Tibial artery (tissue), 4 donors: ENCODE measurements at regions not wholly inside any gene's neighbourhood (a gene's known extent, or its start where the extent isn't known, plus 50 kb on each side); places are given as distances from the start of the nearest gene placed in this dataset.
"Not testable (repeated sequence)": the region's sequence is repeated elsewhere in the genome, so short reads cannot be mapped to it uniquely, and the experiment has no call there.

ENCODE experiments used
- DNase-seq, 2 donors: peaks; one replicate each; pipeline ENCODE4 v3.0.0-alpha.2; 2019
- H3K27ac ChIP-seq, 2 donors: fragments of 200-600 bp; sonication (generic) in 1 of 2; 1 replicate in 1 of 2; 2 replicates in 1 of 2; pipeline ENCODE4 v1.5.1; 2018 to 2019; ENCODE audit warnings: mild to moderate bottlenecking in 1 of 2
- H3K27me3 ChIP-seq, 2 donors: fragments of 200-600 bp; sonication (generic) in 1 of 2; one replicate each; pipeline versions ENCODE4 v1.5.1 to v1.6.0; 2016 to 2019
- H3K36me3 ChIP-seq, 3 donors: fragments of 200-600 bp; sonication (generic) in 2 of 3; one replicate each; pipeline ENCODE4 v1.5.1; 2016 to 2019; ENCODE audit warnings: mild to moderate bottlenecking in 2 of 3
- H3K4me1 ChIP-seq, 4 donors: fragments of 200-600 bp; sonication (generic) in 2 of 4; 1 replicate in 3 of 4; 2 replicates in 1 of 4; pipeline ENCODE4 v1.5.1; 2016 to 2019
- H3K4me3 ChIP-seq, 2 donors: fragments of 200-600 bp; sonication (generic) in 1 of 2; 1 replicate in 1 of 2; 2 replicates in 1 of 2; pipeline ENCODE4 v1.5.1; 2018 to 2019; ENCODE audit warnings: mild to moderate bottlenecking in 2 of 2
- H3K9me3 ChIP-seq, 3 donors: fragments of 200-600 bp; sonication (generic) in 1 of 3; one replicate each; pipeline ENCODE4 v1.5.1; 2016 to 2019
- intact Hi-C: fragments of 100-400 bp; cut with DNase I; formaldehyde crosslinking; loops from one replicate; pipeline ENCODE4 v1.15.0; 2023; ENCODE audit warnings: low total_unique reads
- TF ChIP-seq, protein P1 (sequence below), 2 experiments: fragments of 200-600 bp in 1 of 2; fragments of 450-650 bp in 1 of 2; IDR thresholded peaks; one replicate each; pipeline ENCODE4 v1.5.1; 2017 to 2019; ENCODE audit warnings: antibody characterized with exemption in 2 of 2, mild to moderate bottlenecking in 1 of 2, moderate library complexity in 1 of 2

GRCh38 chr3:112718967-112719366 lies 78.0 kb upstream of the CCDC80 start:
- DNase-seq = no peak
- no peaks in the 10 kb centered on the region for H3K36me3 ChIP-seq
- no peak overlapping the region for H3K27ac ChIP-seq
- no peaks in the 10 kb centered on the region for H3K4me1 ChIP-seq
- no peaks in the 10 kb centered on the region for H3K27me3 ChIP-seq
- intact Hi-C loops = no loop called here
- no peak overlapping the region for H3K4me3 ChIP-seq
- H3K9me3 ChIP-seq = no peaks in the 10 kb centered on the region
- TF ChIP-seq, protein P1, sequence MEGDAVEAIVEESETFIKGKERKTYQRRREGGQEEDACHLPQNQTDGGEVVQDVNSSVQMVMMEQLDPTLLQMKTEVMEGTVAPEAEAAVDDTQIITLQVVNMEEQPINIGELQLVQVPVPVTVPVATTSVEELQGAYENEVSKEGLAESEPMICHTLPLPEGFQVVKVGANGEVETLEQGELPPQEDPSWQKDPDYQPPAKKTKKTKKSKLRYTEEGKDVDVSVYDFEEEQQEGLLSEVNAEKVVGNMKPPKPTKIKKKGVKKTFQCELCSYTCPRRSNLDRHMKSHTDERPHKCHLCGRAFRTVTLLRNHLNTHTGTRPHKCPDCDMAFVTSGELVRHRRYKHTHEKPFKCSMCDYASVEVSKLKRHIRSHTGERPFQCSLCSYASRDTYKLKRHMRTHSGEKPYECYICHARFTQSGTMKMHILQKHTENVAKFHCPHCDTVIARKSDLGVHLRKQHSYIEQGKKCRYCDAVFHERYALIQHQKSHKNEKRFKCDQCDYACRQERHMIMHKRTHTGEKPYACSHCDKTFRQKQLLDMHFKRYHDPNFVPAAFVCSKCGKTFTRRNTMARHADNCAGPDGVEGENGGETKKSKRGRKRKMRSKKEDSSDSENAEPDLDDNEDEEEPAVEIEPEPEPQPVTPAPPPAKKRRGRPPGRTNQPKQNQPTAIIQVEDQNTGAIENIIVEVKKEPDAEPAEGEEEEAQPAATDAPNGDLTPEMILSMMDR (IDR thresholded peaks at IDR 0.05) = no peak

GRCh38 chr3:112718516-112718915 lies 77.6 kb upstream of the CCDC80 start:
- H3K4me3 ChIP-seq = no peak overlapping the region
- H3K4me1 ChIP-seq = no peaks in the 10 kb centered on the region
- TF ChIP-seq, protein P1 (IDR thresholded peaks at IDR 0.05) = no peak
- DNase-seq = no peak
- H3K9me3 ChIP-seq = no peaks in the 10 kb centered on the region
- no peaks in the 10 kb centered on the region for H3K36me3 ChIP-seq
- no peaks in the 10 kb centered on the region for H3K27me3 ChIP-seq
- intact Hi-C loops = no loop called here
- no peak overlapping the region for H3K27ac ChIP-seq

GRCh38 chr3:112709911-112710310 lies 69.0 kb upstream of the CCDC80 start:
- no peak for DNase-seq
- TF ChIP-seq, protein P1 (IDR thresholded peaks at IDR 0.05) = no peak
- H3K4me1 ChIP-seq = no peaks in the 10 kb centered on the region
- no peaks in the 10 kb centered on the region for H3K36me3 ChIP-seq
- H3K27me3 ChIP-seq = no peaks in the 10 kb centered on the region
- H3K27ac ChIP-seq = no peak overlapping the region
- H3K9me3 ChIP-seq = peaks cover 0 to 4% (median 0%) of the 10 kb centered on the region in 3 donors
- intact Hi-C loops = no loop called here
- H3K4me3 ChIP-seq = no peak overlapping the region

DNA sequence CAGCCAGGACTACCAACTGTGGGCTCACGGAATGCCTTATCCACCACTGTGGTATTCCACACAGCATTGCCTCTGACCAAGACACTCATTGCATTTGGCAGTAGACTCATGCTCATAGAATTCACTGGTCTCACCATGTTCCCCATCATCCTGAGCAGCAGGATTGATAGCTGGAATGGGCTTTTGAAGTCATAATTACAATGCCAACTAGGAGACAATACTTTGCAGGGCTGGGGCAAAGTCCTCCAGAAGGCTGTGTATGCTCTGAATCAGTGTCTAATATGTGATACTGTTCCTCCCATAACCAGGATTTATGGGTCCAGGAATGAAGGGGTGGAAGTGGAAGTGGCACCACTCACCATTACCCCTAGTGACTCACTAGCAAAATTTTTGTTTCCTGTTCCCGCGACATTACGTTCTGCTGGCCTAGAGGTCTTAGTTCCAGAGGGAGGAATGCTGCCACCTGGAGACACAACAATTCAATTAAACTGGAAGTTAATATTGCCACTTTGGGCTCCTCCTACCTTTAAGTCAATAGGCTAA lies 58.6 kb upstream of the CCDC80 start:
- intact Hi-C loops = no loop called here
- Histone ChIP-seq H3K27ac (no peak overlapping the region), H3K9me3 (no peaks in the 10 kb centered on the region), H3K27me3 (no peaks in the 10 kb centered on the region), H3K4me3 (no peak overlapping the region), H3K4me1 (peaks cover 0 to 9% (median 0%) of the 10 kb centered on the region in 4 donors), H3K36me3 (no peaks in the 10 kb centered on the region)
- DNase-seq = no peak
- TF ChIP-seq, protein P1 (IDR thresholded peaks at IDR 0.05) = no peak

DNA sequence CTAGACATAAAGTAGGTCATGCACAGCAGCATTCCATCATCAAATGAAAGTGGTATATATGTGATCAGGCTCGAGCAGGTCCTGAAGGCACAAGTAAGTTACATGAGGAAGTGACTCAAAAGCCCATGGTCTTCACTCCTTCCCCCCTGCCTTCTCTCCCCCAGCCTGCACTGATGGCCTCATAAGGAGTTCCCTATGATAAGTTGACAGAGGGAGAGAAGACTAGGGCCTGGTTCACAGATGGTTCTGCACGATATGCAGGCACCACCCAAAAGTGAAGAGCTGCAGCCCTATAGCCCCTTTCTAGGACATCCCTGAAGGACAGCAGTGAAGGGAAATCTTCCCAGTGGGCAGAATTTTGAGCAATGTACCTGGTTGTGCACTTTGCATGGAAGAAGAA lies 57.5 kb upstream of the CCDC80 start:
- H3K27ac ChIP-seq, H3K27me3 ChIP-seq, H3K4me1 ChIP-seq, DNase-seq, H3K9me3 ChIP-seq, H3K36me3 ChIP-seq, H3K4me3 ChIP-seq, intact Hi-C loops: not testable (repeated sequence)

DNA sequence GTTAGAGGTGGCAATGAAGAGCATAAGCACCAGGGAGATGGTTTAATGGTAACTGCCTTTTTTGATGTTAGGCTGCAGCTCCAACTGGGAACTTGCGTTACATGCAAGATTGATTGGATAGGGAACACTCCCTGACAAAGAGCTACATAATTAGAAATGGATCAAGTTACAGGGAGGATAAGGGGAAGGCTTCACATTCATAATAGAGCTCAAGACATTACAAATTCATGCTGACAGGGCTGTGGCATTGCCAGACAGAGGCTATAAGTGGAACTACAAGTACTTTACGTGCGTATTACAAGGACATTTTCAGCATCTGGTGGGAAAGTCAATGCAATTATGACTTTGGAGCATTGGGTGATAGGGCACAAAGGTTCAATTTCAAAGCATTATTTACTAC lies 55.3 kb upstream of the CCDC80 start:
- DNase-seq, H3K27me3 ChIP-seq, intact Hi-C loops, H3K27ac ChIP-seq, H3K4me3 ChIP-seq, H3K4me1 ChIP-seq, H3K9me3 ChIP-seq, H3K36me3 ChIP-seq: not testable (repeated sequence)

- H3K36me3 ChIP-seq, H3K4me1 ChIP-seq, DNase-seq, H3K27ac ChIP-seq, H3K27me3 ChIP-seq, H3K9me3 ChIP-seq, intact Hi-C loops, H3K4me3 ChIP-seq: not testable (repeated sequence)
These were observed 54.6 kb upstream of the CCDC80 start for GRCh38 chr3:112695377-112696108.

- H3K36me3 ChIP-seq, H3K27me3 ChIP-seq, H3K27ac ChIP-seq, DNase-seq, intact Hi-C loops, H3K9me3 ChIP-seq, H3K4me3 ChIP-seq: not testable (repeated sequence)
- H3K4me1 ChIP-seq = peaks cover 0 to 15% (median 4%) of the 10 kb centered on the region in 4 donors
These were observed 54.0 kb upstream of the CCDC80 start for GRCh38 chr3:112694906-112695305.
